Smooth muscle cell (in vitro differentiated cells): ENCODE measurements at regions not wholly inside any gene's neighbourhood (a gene's known extent, or its start where the extent isn't known, plus 50 kb on each side); places are given as distances from the start of the nearest gene placed in this dataset.

Experiments
- DNase-seq: peaks from one replicate; lab custom pipeline; 2025; ENCODE audit not compliant: unreplicated experiment; lab: John Stamatoyannopoulos, UW
- H2AFZ ChIP-seq: fragments of 200-600 bp; sonication (generic); 2 replicates; pipeline ENCODE4 v1.6.0; 2016; ENCODE audit warnings: antibody characterized with exemption, low read depth, mild to moderate bottlenecking
- H3F3A ChIP-seq: fragments of 200-600 bp; sonication (generic); 2 replicates; pipeline ENCODE4 v1.6.0; 2017; ENCODE audit warnings: antibody characterized with exemption, low read depth
- H3K27ac ChIP-seq: fragments of 200-600 bp; sonication (generic); 2 replicates; pipeline ENCODE4 v1.5.1; 2016; ENCODE audit warnings: low read depth, mild to moderate bottlenecking
- H3K27me3 ChIP-seq: fragments of 200-600 bp; sonication (generic); 2 replicates; pipeline ENCODE4 v1.6.1; 2016; ENCODE audit warnings: low read depth, mild to moderate bottlenecking
- H3K36me3 ChIP-seq: fragments of 200-600 bp; sonication (generic); 2 replicates; pipeline ENCODE4 v1.5.1; 2016; ENCODE audit warnings: low read depth
- H3K4me1 ChIP-seq: fragments of 200-600 bp; sonication (generic); 2 replicates; pipeline ENCODE4 v1.5.1; 2016; ENCODE audit warnings: low read depth
- H3K4me2 ChIP-seq: fragments of 200-600 bp; sonication (generic); 2 replicates; pipeline ENCODE4 v1.6.0; 2016; ENCODE audit warnings: mild to moderate bottlenecking
- H3K4me3 ChIP-seq: fragments of 200-600 bp; sonication (generic); 2 replicates; pipeline ENCODE4 v1.5.1; 2016; ENCODE audit warnings: mild to moderate bottlenecking
- H3K79me2 ChIP-seq: fragments of 200-600 bp; sonication (generic); 2 replicates; pipeline ENCODE4 v1.6.0; 2016; ENCODE audit warnings: low read depth, mild to moderate bottlenecking
- H3K9ac ChIP-seq: fragments of 200-600 bp; sonication (generic); 2 replicates; pipeline ENCODE4 v1.6.0; 2016; ENCODE audit warnings: low read depth
- H3K9me3 ChIP-seq: fragments of 200-600 bp; sonication (generic); replicated peaks from 2 replicates; pipeline ENCODE4 v1.5.1; 2016; ENCODE audit warnings: low read depth
- H4K20me1 ChIP-seq: fragments of 200-600 bp; sonication (generic); 2 replicates; pipeline ENCODE4 v1.6.0; 2016; ENCODE audit warnings: low read depth
- WGBS: methylation state at CpG from one replicate; pipeline ENCODE4 v1.1.7; 2016; ENCODE audit warnings: low lambda C conversion rate; 5-methylcytosine and 5-hydroxymethylcytosine counted together
- TF ChIP-seq, protein P1 (sequence below): fragments of 200-600 bp; sonication (generic); IDR thresholded peaks from 2 replicates; pipeline ENCODE4 v1.5.1; 2017; ENCODE audit warnings: borderline replicate concordance, mild to moderate bottlenecking, antibody characterized with exemption; ENCODE audit not compliant: insufficient read depth, poor library complexity, severe bottlenecking

DNA sequence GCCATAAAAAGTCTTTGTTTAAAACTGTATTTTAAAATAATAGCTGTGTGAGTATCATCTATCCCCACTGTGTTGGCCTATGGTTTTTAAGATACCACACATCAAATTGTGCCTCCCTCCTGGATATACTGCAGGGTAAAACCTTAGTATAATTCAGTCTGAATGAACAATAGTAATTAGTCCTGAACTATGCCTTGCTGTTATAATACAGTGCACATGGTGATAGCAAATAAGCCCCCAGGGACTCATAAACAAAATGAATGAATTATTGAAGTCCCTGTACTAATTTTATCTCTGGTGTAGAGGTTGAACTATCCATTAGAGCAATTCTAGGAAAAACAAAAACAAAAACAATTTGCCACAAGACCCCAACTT is 142.7 kb upstream of the ADAMTSL1 start:
- Histone ChIP-seq H3K4me3 (no peak overlapping the region), H3K27me3 (no peaks in the 10 kb centered on the region), H3K4me2 (no peak overlapping the region), H3K27ac (no peak overlapping the region), H3K36me3 (no peaks in the 10 kb centered on the region), H3K9ac (no peak overlapping the region), H2AFZ (no peak overlapping the region), H3K4me1 (no peaks in the 10 kb centered on the region), H4K20me1 (no peaks in the 10 kb centered on the region), H3K9me3 (no peaks in the 10 kb centered on the region), H3K79me2 (no peaks in the 10 kb centered on the region), H3F3A (no peaks in the 10 kb centered on the region)
- TF ChIP-seq, protein P1, sequence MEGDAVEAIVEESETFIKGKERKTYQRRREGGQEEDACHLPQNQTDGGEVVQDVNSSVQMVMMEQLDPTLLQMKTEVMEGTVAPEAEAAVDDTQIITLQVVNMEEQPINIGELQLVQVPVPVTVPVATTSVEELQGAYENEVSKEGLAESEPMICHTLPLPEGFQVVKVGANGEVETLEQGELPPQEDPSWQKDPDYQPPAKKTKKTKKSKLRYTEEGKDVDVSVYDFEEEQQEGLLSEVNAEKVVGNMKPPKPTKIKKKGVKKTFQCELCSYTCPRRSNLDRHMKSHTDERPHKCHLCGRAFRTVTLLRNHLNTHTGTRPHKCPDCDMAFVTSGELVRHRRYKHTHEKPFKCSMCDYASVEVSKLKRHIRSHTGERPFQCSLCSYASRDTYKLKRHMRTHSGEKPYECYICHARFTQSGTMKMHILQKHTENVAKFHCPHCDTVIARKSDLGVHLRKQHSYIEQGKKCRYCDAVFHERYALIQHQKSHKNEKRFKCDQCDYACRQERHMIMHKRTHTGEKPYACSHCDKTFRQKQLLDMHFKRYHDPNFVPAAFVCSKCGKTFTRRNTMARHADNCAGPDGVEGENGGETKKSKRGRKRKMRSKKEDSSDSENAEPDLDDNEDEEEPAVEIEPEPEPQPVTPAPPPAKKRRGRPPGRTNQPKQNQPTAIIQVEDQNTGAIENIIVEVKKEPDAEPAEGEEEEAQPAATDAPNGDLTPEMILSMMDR: no peak
- DNase-seq: no peak

DNA sequence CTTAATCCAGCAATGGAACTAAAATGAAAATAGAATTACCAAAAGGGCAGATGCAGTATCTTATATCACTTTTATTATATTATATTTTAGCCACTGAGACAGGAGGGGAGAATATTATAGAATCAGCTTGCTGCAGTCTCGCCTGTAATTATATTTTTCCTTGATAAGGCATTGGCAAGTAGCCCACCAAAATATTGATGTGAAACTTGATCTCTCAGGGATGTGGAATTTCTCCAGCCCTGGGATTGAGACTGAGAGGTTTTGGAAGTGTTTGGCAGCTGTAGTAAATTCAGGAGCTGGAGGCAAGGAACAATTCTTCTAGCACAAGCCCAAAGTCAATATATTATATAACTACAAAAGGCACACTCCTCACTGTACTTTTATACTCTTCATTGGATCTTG is 142.1 kb upstream of the ADAMTSL1 start:
- H3K79me2 ChIP-seq: no peaks in the 10 kb centered on the region
- H3K4me1 ChIP-seq: no peaks in the 10 kb centered on the region
- no peaks in the 10 kb centered on the region for H3F3A ChIP-seq
- H2AFZ ChIP-seq: no peak overlapping the region
- TF ChIP-seq, protein P1: no peak
- H4K20me1 ChIP-seq: no peaks in the 10 kb centered on the region
- whole genome bisulfite sequencing: 71% methylated on average over 1 of the region's 1 CpG
- no peak overlapping the region for H3K4me2 ChIP-seq
- no peak for DNase-seq
- H3K36me3 ChIP-seq: no peaks in the 10 kb centered on the region
- no peak overlapping the region for H3K27ac ChIP-seq
- H3K9ac ChIP-seq: no peak overlapping the region
- H3K27me3 ChIP-seq: no peaks in the 10 kb centered on the region
- no peak overlapping the region for H3K4me3 ChIP-seq
- H3K9me3 ChIP-seq: no peaks in the 10 kb centered on the region

DNA sequence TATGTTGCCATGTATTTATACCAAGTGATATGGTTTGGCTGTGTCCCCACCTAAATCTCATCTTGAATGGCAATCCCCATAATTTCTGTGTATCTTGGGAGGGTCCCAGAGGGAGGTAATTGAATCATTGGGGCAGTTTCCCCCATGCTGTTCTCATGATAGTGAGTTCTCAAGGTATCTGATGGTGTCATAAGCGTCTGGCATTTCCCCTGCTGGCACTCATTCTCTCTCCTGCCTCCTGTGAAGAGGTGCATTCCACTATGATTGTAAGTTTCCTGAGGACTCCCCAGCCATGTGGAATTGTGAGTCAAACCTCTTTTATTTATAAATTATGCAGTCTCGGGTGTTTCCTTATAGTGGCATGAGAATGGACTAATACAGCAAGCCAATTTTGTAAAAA is 140.8 kb upstream of the ADAMTSL1 start:
- H3F3A ChIP-seq: no peaks in the 10 kb centered on the region
- DNase-seq: no peak
- no peaks in the 10 kb centered on the region for H3K4me1 ChIP-seq
- H4K20me1 ChIP-seq: no peaks in the 10 kb centered on the region
- no peaks in the 10 kb centered on the region for H3K79me2 ChIP-seq
- no peak overlapping the region for H3K9ac ChIP-seq
- no peaks in the 10 kb centered on the region for H3K9me3 ChIP-seq
- no peaks in the 10 kb centered on the region for H3K27me3 ChIP-seq
- no peak overlapping the region for H3K27ac ChIP-seq
- H2AFZ ChIP-seq: no peak overlapping the region
- no peaks in the 10 kb centered on the region for H3K36me3 ChIP-seq
- no peak overlapping the region for H3K4me2 ChIP-seq
- TF ChIP-seq, protein P1: no peak
- 80% methylated on average over 2 of the region's 2 CpGs for WGBS
- H3K4me3 ChIP-seq: no peak overlapping the region

DNA sequence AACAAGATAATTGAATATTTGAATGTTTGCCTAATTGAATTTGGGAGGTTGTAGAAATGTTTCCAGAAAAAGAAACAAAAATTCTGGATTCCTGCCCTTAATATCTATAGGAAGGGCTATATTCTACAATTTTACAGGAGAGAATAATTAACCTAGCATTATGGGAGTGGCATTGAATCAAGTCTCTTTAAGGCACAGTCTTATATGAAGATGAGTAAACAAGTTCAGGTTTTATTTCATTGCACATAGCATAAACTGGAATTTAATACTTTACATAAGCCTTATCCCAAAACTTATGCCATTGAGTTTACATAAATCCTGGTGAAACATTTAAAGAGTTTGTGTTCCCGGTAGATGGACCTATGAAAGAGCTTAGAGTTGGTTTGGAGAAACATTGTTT is 138.1 kb upstream of the ADAMTSL1 start:
- Histone ChIP-seq H3K79me2 (no peaks in the 10 kb centered on the region), H3K27me3 (no peaks in the 10 kb centered on the region), H3K27ac (no peak overlapping the region), H3K4me1 (no peaks in the 10 kb centered on the region), H2AFZ (no peak overlapping the region), H3K9me3 (no peaks in the 10 kb centered on the region), H3K4me2 (no peak overlapping the region), H3F3A (no peaks in the 10 kb centered on the region), H3K36me3 (no peaks in the 10 kb centered on the region), H3K4me3 (no peak overlapping the region), H4K20me1 (no peaks in the 10 kb centered on the region), H3K9ac (no peak overlapping the region)
- no peak for DNase-seq
- WGBS: 52% methylated on average over 1 of the region's 1 CpG
- TF ChIP-seq, protein P1: no peak
